ENCODE measurements at regions not wholly inside any gene's neighbourhood (a gene's known extent, or its start where the extent isn't known, plus 50 kb on each side); places are given as distances from the start of the nearest gene placed in this dataset.

GRCh38 chr2:203797276-203797675 lies 70.3 kb upstream of the CTLA4 start:
- TF ChIP-seq EZH2 (IDR thresholded peaks at IDR 0.05; ENCODE audit: insufficient read depth, poor library complexity, severe bottlenecking) = no peak
- no peak for TF ChIP-seq EZH2phosphoT487 (IDR thresholded peaks at IDR 0.05; ENCODE audit: insufficient read depth, low read depth)

Data from GM23248 (cell line).